WTC11 (cell line): ENCODE measurements at regions not wholly inside any gene's neighbourhood (a gene's known extent, or its start where the extent isn't known, plus 50 kb on each side); places are given as distances from the start of the nearest gene placed in this dataset.

Experiments
- ATAC-seq: fragments of 200-7000 bp; cut with Tn5 transposase; 2 replicates; pipeline ENCODE4 v1.10.0; 2021; ENCODE audit warnings: mild to moderate bottlenecking, moderate library complexity
- CTCF ChIA-PET: fragments of 300-600 bp; sonication (Branson Sonifier 250); formaldehyde crosslinking; loops from one replicate; lab custom pipeline; 2021; ENCODE audit warnings: antibody characterized with exemption; lab: Charles Lee
- POLR2A ChIA-PET: fragments of 350-600 bp; sonication (Branson Sonifier 250); formaldehyde crosslinking; loops from one replicate; lab custom pipeline; 2021; ENCODE audit warnings: antibody characterized with exemption; lab: Charles Lee
- DNase-seq: peaks from one replicate; pipeline ENCODE4 v3.0.0; 2021; ENCODE audit warnings: low spot score
- H3K27ac Mint-ChIP-seq: 2 replicates; pipeline ENCODE4 v1.8.0; 2021; ENCODE audit warnings: mixed read lengths
- H3K27me3 Mint-ChIP-seq: 2 replicates; pipeline ENCODE4 v1.8.0; 2021; ENCODE audit warnings: low read depth, mild to moderate bottlenecking, moderate library complexity, mixed read lengths
- H3K36me3 Mint-ChIP-seq: 2 replicates; pipeline ENCODE4 v1.8.0; 2021; ENCODE audit warnings: mixed read lengths
- H3K4me1 Mint-ChIP-seq: 2 replicates; pipeline ENCODE4 v1.8.0; 2022; ENCODE audit warnings: mixed read lengths
- H3K4me3 Mint-ChIP-seq: 2 replicates; pipeline ENCODE4 v1.8.0; 2021; ENCODE audit warnings: mild to moderate bottlenecking, moderate library complexity, mixed read lengths
- H3K9me3 Mint-ChIP-seq: 2 replicates; pipeline ENCODE4 v1.8.0; 2021; ENCODE audit warnings: mixed read lengths
- EMX1 ChIP-seq: fragments of 250-450 bp; sonication (Bioruptor Pico); IDR thresholded peaks from 2 replicates; pipeline ENCODE4 v1.8.0; 2021; ENCODE audit warnings: mild to moderate bottlenecking
- ETV6 ChIP-seq: sonication (generic); formaldehyde crosslinking; IDR thresholded peaks from 2 replicates; pipeline ENCODE4 v1.8.1; 2022; ENCODE audit warnings: mild to moderate bottlenecking, missing genetic modification reagents
- HMGA2 ChIP-seq: fragments of 250-450 bp; sonication (Bioruptor Pico); IDR thresholded peaks from 2 replicates; pipeline ENCODE4 v1.4.0; 2021; ENCODE audit warnings: mild to moderate bottlenecking, moderate library complexity
- KAT7 ChIP-seq: sonication (generic); formaldehyde crosslinking; IDR thresholded peaks from 2 replicates; pipeline ENCODE4 v1.8.1; 2023; ENCODE audit warnings: missing genetic modification reagents, mild to moderate bottlenecking, borderline replicate concordance
- MYBL2 ChIP-seq: sonication (generic); formaldehyde crosslinking; IDR thresholded peaks from 2 replicates; pipeline ENCODE4 v1.8.1; 2023; ENCODE audit warnings: mild to moderate bottlenecking, moderate library complexity, missing genetic modification reagents
- NR1H2 ChIP-seq: sonication (generic); formaldehyde crosslinking; IDR thresholded peaks from 2 replicates; pipeline ENCODE4 v1.9.0; 2021; ENCODE audit warnings: mild to moderate bottlenecking, moderate library complexity, missing genetic modification reagents
- SMAD4 ChIP-seq: sonication (generic); formaldehyde crosslinking; IDR thresholded peaks from 2 replicates; pipeline ENCODE4 v1.8.0; 2022; ENCODE audit warnings: mild to moderate bottlenecking, missing genetic modification reagents
- SOX15 ChIP-seq: fragments of 250-450 bp; sonication (Bioruptor Pico); IDR thresholded peaks from 2 replicates; pipeline ENCODE4 v1.9.0; 2021; ENCODE audit warnings: mild to moderate bottlenecking
- TEAD1 ChIP-seq: sonication (generic); formaldehyde crosslinking; IDR thresholded peaks from 2 replicates; pipeline ENCODE4 v1.8.0; 2022; ENCODE audit warnings: mild to moderate bottlenecking, missing genetic modification reagents
- ZBTB21 ChIP-seq: sonication (generic); formaldehyde crosslinking; IDR thresholded peaks from 2 replicates; pipeline ENCODE4 v1.8.1; 2023; ENCODE audit warnings: mild to moderate bottlenecking, missing genetic modification reagents, borderline replicate concordance
- TF ChIP-seq, protein P1 (sequence below): fragments of 250-450 bp; sonication (Bioruptor Pico); IDR thresholded peaks from 2 replicates; pipeline ENCODE4 v1.9.0; 2021; ENCODE audit warnings: mild to moderate bottlenecking, borderline replicate concordance
- TF ChIP-seq, protein P2 (sequence below): sonication (generic); formaldehyde crosslinking; conservative IDR thresholded peaks from 2 replicates; pipeline ENCODE4 v1.8.1; 2023; ENCODE audit warnings: mild to moderate bottlenecking, low read depth, missing genetic modification reagents, moderate library complexity
- TF ChIP-seq, protein P3 (sequence below): sonication (generic); formaldehyde crosslinking; IDR thresholded peaks from 2 replicates; pipeline ENCODE4 v1.8.0; 2022; ENCODE audit warnings: mild to moderate bottlenecking, missing genetic modification reagents
- TF ChIP-seq, protein P4 (sequence below): sonication (generic); formaldehyde crosslinking; IDR thresholded peaks from 2 replicates; pipeline ENCODE4 v1.8.1; 2023; ENCODE audit warnings: mild to moderate bottlenecking, missing genetic modification reagents
- TF ChIP-seq, protein P5 (sequence below): fragments of 250-450 bp; sonication (Bioruptor Pico); IDR thresholded peaks from 2 replicates; pipeline ENCODE4 v1.9.0; 2021; ENCODE audit warnings: mild to moderate bottlenecking
- TF ChIP-seq, protein P6 (sequence below): sonication (generic); formaldehyde crosslinking; IDR thresholded peaks from 2 replicates; pipeline ENCODE4 v1.8.0; 2023; ENCODE audit warnings: mild to moderate bottlenecking, missing genetic modification reagents
- TF ChIP-seq, protein P7 (sequence below): sonication (generic); formaldehyde crosslinking; IDR thresholded peaks from 2 replicates; pipeline ENCODE4 v1.8.0; 2023; ENCODE audit warnings: missing genetic modification reagents
- TF ChIP-seq, protein P8 (sequence below): sonication (generic); formaldehyde crosslinking; IDR thresholded peaks from 2 replicates; pipeline ENCODE4 v1.8.1; 2022; ENCODE audit warnings: low read depth, missing genetic modification reagents, borderline replicate concordance

DNA sequence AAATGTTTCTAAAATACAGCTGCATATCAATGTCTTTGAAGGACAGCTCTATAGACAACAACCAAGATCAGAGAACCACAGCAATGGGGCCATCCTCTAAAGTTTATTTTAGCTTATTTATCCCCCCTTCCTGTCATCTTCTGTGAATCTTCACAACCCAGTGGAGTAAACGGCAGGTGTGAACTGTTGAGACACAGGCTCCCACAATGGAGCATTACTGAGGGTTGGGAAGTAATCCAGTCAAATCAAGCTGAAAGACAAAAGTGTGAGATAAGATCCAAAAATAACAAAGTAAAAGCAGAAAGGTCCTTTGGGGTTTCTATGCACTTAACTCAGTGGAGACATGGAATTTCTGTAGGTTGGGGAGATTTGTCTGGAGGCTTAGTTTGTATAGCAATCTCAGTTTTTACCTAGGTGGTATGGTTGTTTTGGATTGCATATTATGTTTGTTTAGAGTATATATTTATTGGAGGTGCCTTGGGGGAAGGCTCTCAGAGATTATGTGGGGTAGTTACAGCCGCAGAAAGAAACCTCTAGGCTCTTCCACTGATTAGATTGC, 286.9 kb upstream of the ADGRL2 start (continued):
- TF ChIP-seq, protein P1, sequence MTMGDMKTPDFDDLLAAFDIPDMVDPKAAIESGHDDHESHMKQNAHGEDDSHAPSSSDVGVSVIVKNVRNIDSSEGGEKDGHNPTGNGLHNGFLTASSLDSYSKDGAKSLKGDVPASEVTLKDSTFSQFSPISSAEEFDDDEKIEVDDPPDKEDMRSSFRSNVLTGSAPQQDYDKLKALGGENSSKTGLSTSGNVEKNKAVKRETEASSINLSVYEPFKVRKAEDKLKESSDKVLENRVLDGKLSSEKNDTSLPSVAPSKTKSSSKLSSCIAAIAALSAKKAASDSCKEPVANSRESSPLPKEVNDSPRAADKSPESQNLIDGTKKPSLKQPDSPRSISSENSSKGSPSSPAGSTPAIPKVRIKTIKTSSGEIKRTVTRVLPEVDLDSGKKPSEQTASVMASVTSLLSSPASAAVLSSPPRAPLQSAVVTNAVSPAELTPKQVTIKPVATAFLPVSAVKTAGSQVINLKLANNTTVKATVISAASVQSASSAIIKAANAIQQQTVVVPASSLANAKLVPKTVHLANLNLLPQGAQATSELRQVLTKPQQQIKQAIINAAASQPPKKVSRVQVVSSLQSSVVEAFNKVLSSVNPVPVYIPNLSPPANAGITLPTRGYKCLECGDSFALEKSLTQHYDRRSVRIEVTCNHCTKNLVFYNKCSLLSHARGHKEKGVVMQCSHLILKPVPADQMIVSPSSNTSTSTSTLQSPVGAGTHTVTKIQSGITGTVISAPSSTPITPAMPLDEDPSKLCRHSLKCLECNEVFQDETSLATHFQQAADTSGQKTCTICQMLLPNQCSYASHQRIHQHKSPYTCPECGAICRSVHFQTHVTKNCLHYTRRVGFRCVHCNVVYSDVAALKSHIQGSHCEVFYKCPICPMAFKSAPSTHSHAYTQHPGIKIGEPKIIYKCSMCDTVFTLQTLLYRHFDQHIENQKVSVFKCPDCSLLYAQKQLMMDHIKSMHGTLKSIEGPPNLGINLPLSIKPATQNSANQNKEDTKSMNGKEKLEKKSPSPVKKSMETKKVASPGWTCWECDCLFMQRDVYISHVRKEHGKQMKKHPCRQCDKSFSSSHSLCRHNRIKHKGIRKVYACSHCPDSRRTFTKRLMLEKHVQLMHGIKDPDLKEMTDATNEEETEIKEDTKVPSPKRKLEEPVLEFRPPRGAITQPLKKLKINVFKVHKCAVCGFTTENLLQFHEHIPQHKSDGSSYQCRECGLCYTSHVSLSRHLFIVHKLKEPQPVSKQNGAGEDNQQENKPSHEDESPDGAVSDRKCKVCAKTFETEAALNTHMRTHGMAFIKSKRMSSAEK (CRISPR knock-in tag): no peak
- no peak for TF ChIP-seq SMAD4 (CRISPR knock-in tag)
- TF ChIP-seq, protein P2, sequence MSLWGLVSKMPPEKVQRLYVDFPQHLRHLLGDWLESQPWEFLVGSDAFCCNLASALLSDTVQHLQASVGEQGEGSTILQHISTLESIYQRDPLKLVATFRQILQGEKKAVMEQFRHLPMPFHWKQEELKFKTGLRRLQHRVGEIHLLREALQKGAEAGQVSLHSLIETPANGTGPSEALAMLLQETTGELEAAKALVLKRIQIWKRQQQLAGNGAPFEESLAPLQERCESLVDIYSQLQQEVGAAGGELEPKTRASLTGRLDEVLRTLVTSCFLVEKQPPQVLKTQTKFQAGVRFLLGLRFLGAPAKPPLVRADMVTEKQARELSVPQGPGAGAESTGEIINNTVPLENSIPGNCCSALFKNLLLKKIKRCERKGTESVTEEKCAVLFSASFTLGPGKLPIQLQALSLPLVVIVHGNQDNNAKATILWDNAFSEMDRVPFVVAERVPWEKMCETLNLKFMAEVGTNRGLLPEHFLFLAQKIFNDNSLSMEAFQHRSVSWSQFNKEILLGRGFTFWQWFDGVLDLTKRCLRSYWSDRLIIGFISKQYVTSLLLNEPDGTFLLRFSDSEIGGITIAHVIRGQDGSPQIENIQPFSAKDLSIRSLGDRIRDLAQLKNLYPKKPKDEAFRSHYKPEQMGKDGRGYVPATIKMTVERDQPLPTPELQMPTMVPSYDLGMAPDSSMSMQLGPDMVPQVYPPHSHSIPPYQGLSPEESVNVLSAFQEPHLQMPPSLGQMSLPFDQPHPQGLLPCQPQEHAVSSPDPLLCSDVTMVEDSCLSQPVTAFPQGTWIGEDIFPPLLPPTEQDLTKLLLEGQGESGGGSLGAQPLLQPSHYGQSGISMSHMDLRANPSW (CRISPR knock-in tag): no peak

DNA sequence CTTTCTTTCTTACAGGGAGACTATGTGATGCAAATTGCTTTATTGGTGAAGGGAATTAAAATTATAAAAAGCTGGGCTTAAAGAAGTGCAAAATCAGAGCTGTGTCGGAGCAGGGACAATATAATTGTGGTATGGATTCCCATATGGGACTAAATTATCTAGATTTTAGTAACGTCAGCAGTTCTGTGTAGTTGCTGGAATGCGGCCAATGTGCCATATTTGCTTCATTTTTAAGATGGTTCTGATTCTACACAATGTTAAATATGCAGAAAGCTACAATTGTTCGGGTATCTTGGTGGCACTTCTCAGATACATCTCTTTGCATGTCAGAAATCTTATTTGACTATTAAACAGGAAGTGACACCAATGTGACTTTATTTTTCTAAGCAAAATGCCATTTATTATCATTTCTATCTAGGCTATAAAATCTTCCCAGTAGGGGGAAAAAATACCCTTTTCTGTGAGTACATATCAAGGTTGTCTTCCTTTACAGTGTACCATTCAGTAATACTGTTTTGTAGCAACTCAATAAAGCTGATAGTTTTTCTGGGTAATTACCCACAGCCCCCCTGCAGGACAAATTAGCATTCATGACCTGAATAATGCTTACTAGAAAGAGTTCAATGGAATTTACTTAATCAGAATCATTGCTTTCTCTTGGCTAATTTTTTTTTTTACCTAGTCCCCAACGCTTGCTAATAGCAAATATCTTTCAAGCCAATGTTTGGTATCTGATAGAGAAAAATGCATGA, 288.3 kb upstream of the ADGRL2 start:
- H3K4me3 Mint-ChIP-seq: no peak overlapping the region
- no peak overlapping the region for H3K27ac Mint-ChIP-seq
- no peak for TF ChIP-seq ZBTB21 (CRISPR knock-in tag)
- TF ChIP-seq, protein P3, sequence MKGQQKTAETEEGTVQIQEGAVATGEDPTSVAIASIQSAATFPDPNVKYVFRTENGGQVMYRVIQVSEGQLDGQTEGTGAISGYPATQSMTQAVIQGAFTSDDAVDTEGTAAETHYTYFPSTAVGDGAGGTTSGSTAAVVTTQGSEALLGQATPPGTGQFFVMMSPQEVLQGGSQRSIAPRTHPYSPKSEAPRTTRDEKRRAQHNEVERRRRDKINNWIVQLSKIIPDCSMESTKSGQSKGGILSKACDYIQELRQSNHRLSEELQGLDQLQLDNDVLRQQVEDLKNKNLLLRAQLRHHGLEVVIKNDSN: no peak
- no peak for TF ChIP-seq ETV6 (CRISPR knock-in tag)
- TF ChIP-seq, protein P4, sequence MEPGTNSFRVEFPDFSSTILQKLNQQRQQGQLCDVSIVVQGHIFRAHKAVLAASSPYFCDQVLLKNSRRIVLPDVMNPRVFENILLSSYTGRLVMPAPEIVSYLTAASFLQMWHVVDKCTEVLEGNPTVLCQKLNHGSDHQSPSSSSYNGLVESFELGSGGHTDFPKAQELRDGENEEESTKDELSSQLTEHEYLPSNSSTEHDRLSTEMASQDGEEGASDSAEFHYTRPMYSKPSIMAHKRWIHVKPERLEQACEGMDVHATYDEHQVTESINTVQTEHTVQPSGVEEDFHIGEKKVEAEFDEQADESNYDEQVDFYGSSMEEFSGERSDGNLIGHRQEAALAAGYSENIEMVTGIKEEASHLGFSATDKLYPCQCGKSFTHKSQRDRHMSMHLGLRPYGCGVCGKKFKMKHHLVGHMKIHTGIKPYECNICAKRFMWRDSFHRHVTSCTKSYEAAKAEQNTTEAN (CRISPR knock-in tag): no peak
- TF ChIP-seq KAT7 (CRISPR knock-in tag): no peak
- TF ChIP-seq, protein P5, sequence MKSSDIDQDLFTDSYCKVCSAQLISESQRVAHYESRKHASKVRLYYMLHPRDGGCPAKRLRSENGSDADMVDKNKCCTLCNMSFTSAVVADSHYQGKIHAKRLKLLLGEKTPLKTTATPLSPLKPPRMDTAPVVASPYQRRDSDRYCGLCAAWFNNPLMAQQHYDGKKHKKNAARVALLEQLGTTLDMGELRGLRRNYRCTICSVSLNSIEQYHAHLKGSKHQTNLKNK (CRISPR knock-in tag): no peak
- no peak for TF ChIP-seq TEAD1 (CRISPR knock-in tag)
- TF ChIP-seq HMGA2 (CRISPR knock-in tag): no peak
- TF ChIP-seq EMX1 (CRISPR knock-in tag): no peak
- TF ChIP-seq, protein P6, sequence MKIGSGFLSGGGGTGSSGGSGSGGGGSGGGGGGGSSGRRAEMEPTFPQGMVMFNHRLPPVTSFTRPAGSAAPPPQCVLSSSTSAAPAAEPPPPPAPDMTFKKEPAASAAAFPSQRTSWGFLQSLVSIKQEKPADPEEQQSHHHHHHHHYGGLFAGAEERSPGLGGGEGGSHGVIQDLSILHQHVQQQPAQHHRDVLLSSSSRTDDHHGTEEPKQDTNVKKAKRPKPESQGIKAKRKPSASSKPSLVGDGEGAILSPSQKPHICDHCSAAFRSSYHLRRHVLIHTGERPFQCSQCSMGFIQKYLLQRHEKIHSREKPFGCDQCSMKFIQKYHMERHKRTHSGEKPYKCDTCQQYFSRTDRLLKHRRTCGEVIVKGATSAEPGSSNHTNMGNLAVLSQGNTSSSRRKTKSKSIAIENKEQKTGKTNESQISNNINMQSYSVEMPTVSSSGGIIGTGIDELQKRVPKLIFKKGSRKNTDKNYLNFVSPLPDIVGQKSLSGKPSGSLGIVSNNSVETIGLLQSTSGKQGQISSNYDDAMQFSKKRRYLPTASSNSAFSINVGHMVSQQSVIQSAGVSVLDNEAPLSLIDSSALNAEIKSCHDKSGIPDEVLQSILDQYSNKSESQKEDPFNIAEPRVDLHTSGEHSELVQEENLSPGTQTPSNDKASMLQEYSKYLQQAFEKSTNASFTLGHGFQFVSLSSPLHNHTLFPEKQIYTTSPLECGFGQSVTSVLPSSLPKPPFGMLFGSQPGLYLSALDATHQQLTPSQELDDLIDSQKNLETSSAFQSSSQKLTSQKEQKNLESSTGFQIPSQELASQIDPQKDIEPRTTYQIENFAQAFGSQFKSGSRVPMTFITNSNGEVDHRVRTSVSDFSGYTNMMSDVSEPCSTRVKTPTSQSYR: no peak
- TF ChIP-seq NR1H2: no peak
- TF ChIP-seq, protein P7, sequence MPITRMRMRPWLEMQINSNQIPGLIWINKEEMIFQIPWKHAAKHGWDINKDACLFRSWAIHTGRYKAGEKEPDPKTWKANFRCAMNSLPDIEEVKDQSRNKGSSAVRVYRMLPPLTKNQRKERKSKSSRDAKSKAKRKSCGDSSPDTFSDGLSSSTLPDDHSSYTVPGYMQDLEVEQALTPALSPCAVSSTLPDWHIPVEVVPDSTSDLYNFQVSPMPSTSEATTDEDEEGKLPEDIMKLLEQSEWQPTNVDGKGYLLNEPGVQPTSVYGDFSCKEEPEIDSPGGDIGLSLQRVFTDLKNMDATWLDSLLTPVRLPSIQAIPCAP (CRISPR knock-in tag): no peak
- TF ChIP-seq, protein P8, sequence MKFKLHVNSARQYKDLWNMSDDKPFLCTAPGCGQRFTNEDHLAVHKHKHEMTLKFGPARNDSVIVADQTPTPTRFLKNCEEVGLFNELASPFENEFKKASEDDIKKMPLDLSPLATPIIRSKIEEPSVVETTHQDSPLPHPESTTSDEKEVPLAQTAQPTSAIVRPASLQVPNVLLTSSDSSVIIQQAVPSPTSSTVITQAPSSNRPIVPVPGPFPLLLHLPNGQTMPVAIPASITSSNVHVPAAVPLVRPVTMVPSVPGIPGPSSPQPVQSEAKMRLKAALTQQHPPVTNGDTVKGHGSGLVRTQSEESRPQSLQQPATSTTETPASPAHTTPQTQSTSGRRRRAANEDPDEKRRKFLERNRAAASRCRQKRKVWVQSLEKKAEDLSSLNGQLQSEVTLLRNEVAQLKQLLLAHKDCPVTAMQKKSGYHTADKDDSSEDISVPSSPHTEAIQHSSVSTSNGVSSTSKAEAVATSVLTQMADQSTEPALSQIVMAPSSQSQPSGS (CRISPR knock-in tag): no peak
- no peak for TF ChIP-seq MYBL2
- no peak for TF ChIP-seq SOX15 (CRISPR knock-in tag)

More for the DNA sequence above, 288.3 kb upstream of the ADGRL2 start:
- Mint-ChIP-seq H3K27me3 (no peaks in the 10 kb centered on the region), H3K4me1 (peaks cover 69% of the 10 kb centered on the region), H3K9me3 (no peaks in the 10 kb centered on the region), H3K36me3 (no peaks in the 10 kb centered on the region)
- ChIA-PET CTCF (no interaction called here), POLR2A (no interaction called here)
- ATAC-seq: no peak
- DNase-seq: no peak
